ENCODE measurements at regions not wholly inside any gene's neighbourhood (a gene's known extent, or its start where the extent isn't known, plus 50 kb on each side); places are given as distances from the start of the nearest gene placed in this dataset.
"Not testable (repeated sequence)": the region's sequence is repeated elsewhere in the genome, so short reads cannot be mapped to it uniquely, and the experiment has no call there.

DNA sequence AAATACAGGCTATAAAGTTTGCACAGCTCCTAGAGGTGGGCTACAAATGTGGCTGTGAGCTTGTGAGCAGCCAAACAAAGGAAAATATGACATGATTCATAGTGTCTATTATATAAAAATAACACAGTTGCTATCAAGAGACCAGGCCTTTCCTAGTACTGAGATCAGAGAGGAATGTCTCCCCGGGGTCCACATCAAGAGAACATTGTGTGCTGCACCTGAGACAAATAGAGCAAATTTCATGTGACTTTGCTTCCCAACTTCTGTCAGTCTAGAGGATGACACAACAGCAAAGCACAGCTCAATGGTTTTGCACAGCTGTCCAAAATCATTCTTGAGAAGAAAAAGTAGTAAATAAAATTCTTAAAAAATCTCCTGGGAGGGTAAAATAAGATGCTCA, 297.5 kb upstream of the PRKD1 start:
- DNase-seq: no peak

DNA sequence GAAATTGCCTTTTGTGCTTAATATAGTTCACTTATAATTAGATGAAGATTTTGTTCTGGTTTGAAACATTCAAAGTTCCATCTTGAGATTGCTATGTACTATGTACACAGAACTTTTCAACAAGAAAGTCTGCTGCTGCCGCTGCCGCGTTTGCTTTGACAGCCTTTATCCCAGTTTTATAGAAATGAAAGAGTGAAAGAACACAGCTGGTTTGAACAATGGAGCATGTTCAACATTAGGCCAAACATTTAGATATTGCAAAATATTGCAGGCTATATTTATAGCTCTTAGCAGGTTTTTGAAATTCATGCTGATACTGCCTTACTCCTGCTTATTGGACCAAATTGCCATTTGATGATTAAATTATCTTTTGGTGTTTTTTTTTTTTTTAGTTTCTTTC, 299.8 kb upstream of the PRKD1 start:
- DNase-seq: no peak

DNA sequence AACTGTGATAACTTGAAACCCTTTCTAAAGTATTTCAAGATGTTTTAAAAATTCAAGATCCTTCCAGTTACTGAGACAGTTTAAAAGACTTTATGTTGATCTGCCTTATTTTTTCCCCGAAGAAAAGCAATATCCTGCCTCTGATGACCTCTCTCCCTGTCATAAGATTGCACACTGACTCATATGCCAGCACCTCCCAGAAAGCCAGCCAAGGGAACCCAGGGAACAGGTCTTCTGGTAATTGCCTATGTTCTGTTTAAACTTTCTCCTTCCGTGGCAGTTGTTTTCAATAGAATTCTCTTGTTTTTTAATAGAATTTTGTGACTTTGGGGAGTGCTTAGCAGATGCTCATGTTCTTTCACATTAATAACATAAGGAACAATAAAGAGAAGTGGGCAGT, 300.2 kb upstream of the PRKD1 start:
- no peak for DNase-seq

DNA sequence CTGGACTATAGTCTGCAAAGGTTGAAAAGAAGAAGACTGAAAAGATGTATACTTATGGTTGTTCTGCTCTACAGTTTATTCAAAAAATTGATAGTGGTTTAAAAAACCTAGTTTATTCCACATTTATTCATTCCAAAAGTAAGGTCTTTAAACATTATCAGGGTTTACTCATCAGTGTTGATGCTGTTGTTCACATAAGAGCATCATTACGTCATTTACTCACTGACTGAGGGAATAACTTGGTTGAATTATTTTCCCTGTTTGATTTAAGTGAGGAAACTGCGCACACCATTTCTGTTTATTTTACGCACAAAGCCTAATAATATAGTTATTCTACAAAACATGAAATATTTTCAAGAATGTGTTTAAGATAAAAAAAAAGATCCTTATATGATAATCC, 303.1 kb upstream of the PRKD1 start:
- DNase-seq: no peak

DNA sequence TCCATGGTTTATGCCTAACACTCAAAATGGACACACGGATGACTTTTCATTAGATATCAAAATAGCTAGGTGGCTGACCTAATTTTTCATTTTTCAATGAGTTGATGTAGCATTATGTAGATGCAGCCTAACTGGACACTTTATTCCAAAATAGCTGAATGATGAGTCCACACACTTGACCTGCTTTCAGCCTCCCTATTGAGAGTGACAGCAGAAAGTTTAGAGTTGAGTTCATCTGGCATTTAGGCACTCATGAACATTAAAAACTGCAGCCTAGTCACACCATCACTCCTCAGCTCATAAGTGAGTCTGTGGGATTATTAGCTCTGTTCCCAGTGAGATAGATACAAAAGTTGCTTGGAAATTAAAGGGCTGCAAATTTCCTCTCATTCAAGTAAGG, 307.3 kb upstream of the PRKD1 start:
- no peak for DNase-seq

DNA sequence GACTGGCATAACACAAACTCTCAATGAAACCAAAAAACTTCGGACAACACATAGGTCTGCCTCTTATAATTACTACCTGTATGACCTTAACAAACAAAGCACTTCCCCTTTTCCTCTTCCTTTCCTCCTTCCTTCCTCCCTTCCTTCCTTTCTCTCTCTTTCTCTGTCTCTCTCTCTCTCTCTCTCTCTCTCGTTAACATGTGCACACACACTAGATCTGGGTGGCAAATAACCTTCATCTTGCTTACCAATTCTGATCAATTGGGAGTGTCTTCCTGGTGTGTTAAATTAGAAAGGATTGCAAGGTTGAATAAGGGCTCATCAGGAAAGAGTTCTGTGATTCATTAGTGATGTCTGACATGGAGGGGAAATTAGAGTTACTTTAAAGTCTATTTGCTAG, 307.8 kb upstream of the PRKD1 start:
- no peak for DNase-seq

DNA sequence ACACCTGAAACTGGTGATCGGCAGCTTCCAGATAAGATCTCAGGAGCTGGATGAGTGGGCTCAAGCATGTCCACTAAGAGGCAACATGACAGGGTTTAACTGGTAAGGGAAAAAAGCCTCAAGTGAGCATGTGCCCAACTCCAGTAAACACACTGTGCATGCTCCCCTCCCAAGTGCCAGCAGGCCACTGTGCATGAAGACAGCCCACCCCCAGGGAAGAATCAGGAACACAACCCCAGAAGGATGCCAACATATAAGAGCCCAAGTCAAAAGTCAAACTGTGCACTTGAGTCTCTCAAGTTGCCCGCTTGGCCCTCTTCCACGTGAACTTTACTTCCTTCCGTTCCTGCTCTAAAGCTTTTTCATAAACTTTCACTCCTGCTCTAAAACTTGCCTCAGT, 311.3 kb upstream of the PRKD1 start:
- DNase-seq: no peak

DNA sequence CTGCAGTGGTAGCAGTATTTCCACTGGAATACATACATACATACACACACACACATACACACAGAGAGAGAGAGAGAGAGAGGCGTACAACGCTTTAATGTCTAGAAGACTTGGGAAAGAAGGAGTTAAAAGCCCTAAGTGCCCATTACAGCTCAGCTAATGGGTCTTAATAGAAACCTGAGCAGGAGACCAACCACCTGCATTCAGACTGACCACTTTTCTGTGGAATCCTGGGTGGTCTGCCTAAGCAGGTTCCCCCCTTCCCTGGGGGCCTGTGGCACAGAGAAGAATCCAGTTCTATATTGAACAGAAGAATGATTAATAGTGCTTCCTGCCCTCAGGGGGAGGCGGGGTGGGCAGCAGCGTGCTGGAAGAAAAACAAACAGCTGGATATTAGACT, 312.4 kb upstream of the PRKD1 start:
- DNase-seq: no peak

DNA sequence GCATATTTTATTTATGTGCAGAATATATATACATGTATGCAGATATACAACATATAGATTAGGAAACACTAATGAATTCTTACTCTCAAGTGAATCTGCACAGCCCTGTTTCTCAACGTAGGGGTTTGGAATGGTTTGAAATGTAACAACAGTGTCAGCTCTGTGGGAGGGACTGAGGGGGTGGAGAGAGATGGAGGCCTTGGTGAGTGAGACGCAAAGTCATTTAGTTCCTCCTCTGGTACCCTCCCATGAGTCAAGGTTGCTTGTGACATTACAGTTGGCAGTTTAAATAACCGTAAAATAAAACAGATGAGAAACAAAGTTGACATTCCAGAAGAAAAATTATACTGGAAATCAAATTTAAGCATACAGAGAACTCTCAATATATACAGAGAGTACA, 313.0 kb upstream of the PRKD1 start:
- no peak for DNase-seq

DNA sequence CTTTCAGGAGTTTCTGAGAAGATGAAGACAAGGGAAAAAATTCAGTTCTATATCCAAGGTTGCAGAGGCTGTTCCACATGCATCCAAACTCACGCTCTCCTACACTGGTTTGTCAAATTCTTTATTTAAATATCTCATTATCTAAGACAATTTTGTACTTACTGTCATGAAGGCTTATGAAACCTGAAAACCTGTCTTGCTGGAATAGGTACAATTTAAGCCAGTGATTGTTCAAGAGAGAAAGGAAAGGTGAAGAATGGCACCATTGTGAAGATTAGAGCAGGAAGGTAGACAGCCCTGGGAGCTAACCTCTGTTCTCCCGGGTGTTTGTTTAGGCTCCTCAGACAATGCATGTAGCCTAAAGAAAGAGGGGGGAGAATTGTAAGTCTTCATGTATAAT, 315.1 kb upstream of the PRKD1 start:
- DNase-seq: no peak

DNA sequence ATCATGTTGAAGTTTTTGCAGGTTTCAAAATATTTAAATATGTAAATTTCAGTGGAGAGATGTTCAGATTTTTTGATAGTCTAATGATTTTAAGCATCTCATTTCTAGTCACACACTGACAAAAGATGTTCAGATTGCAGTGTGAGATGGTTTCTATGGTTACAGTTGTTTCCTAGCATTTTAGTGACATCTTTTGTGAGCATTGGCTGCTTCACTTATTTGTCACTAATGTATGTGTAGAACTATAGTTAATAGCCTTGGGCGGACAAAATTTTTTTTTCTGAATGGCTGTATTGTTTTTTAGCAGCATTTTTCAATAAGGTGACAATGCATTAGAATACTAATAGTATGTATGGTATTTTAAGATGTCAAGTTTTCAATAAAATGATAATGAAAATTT, 315.6 kb upstream of the PRKD1 start:
- no peak for DNase-seq

DNA sequence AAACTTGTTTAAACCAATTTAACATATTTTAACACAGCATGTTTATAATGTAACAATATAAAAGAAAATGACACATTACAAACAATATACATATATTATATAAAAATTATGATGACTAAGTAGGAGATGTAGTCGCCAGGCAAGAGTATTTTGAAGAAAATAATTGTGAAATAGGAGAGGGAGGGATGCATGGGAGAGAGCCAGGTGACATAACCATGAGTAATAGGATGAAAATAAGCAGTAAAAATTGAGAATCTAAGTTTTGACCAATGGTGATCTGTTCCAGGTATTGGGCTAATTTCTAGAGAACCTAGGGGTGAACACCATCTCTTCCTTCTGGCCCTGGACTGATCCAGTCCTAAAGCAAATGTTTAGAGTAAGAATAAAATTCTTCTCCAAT, 315.2 kb upstream of the G2E3 start:
- no peak for DNase-seq

DNA sequence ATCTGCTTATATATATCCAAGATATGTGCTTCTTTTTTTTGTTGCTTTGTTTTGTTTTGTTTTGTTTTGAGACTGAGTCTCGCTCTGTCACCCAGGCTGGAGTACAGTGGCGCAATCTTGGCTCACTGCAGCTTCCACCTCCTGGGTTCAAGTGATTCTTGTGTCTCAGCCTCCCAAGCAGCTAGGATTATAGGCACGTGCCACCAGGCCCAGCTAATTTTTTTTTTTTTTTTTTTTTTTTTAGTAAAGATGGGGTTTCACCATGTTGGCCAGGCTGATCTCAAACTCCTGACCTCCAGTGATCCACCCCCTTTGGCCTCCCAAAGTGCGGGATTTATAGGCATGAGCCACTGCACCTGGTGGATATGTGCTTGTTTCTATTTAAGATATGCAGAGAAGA, 314.6 kb upstream of the G2E3 start:
- DNase-seq: not testable (repeated sequence)

DNA sequence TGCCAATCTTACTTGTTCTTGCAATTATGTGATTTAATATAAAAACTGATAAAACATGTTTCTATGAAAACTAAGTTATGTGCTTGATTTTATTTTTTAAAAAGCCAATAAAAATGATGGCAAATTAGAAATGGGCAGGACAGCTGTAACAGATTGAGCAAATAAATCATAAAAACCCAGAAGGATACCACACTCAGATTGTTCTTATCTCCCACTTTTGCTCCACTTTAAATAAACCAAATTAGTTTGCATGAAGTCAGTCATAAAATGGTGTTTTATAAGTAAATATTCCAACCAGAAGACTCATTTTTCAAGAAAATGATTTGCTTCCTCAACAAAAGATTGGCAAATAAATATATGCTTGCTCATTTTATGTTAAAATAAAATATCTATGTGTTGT, 307.9 kb upstream of the G2E3 start:
- no peak for DNase-seq

DNA sequence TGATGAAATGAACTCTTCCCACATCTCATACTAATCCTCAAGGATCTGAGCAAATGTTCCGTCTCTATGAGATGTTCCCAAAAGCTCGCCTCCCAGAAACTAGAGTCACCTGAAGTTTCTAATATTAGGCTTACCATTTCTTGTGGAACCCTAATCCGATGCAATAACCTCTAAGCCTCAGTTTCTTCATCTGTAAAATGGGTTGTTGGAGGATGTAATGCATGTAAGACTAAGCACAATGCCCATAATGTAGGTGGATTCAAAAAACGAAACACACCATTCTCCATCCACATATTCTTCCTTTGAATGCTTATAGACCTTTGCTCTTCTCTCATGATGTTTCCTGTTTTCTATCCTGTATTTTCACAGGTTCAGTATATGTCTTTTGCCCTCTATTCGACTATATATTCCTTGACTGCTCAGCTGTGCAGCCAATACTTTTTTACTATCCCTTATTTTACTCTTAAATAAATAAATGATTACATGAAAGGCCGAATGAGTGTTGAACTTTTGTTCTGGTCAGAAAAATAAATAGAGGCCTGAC, 307.3 kb upstream of the G2E3 start:
- DNase-seq: no peak

DNA sequence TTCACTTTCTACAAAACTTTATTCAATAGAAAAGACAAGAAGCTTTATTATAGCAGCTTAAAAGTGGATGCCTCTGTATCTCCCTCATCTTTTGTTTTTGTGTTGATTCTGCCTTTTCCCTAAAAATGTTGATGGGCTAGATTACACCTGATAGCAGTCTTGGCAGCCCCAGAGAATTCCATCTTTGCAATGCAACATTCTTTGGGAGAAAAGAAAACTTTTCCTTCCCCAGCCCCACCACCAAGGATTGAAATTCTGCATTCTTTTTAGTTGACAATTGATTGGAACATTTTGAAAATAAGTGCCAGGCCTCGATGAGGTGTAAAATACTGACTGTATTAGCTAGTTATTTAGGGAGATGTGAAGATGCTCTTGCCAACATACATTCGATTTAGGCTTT, 306.8 kb upstream of the G2E3 start:
- no peak for DNase-seq

DNA sequence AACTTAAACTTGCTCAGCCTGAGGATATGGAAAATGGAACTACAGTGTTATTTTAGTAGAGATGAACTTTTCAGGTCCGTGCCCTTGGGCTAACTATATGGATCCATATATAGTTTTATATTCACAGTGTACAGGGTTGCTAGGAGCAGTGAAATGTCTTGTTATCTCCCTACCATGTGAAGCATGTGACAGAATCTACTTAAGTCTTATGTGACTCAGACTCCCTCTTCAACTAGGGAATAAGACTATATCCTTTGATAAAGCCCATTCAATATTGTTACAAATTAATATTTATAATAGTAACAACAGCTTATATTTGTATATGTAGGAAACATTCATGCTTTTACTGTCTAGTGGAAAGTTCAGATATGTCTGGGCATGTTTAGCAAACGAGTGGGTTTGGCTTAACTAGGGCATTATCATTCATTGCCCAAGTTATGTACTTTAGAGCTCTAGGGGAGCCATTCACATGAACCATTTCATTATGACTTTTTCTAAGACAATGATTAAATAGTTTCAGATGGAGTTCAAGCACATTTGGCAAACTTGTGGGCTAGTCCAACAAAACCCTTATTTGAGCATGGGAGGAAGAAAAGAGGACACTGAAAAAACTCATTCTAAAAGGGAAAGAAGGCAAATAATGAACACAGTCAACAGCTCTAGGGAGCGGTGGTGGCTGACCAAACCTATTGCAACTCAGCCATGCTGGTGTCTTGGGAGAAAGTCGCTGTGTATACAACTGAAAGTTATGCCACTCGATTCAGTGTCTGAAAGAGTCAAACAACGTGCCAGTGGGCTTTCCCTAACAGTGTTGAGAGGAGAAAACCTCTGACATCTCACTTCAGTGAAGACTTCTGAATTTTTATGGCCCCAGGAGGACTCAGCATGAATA, 305.9 kb upstream of the G2E3 start:
- DNase-seq: no peak

DNA sequence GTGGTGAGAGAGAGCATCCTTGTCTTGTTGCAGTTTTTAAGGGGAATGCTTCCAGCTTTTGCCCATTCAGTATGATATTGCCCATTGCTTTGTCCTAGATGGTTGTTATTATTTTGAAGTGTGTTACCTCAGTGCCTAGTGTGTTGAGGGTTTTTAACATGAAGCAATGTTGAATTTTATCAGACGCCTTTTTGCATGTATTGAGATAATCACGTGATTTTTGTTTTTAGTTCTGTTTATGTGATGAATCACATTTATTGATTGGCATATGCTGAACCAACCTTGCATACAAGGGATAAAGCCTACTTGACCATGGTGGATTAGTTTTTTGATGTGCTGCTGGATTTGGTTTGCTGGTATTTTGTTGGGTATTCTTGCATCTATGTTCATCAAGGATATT, 302.3 kb upstream of the G2E3 start:
- DNase-seq: no peak

DNA sequence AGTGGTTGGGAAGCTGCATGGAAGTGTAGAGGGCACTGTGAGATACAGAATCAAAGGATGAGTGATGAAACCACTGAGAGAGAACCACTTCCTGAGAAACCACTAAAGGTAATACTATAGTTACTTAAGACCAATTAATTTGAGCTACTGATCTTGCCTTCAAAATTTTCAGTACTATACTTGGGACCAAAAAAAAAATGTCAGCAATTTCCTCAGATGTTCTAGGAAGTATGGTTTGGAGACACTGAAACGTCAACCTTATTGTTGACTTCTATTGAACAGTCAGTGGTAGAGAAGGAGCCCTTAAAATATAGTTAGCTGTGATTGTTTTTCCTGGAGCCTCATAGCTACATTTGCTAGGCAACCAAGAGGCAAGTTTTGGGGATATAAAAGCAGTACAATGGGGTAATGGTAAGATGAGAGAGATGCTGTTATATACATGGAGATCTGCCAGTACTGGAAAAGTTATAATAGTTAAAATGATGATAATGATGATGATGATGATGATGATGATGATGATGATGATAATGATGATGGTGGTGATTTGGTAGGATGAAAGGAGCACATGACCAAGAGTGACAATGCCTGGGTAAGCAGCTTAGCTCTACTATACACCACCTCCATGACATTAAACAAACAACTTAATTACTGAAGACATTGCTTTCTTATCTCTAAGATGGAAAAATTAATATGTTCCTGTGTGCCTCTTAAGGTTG, 300.9 kb upstream of the G2E3 start:
- no peak for DNase-seq

DNA sequence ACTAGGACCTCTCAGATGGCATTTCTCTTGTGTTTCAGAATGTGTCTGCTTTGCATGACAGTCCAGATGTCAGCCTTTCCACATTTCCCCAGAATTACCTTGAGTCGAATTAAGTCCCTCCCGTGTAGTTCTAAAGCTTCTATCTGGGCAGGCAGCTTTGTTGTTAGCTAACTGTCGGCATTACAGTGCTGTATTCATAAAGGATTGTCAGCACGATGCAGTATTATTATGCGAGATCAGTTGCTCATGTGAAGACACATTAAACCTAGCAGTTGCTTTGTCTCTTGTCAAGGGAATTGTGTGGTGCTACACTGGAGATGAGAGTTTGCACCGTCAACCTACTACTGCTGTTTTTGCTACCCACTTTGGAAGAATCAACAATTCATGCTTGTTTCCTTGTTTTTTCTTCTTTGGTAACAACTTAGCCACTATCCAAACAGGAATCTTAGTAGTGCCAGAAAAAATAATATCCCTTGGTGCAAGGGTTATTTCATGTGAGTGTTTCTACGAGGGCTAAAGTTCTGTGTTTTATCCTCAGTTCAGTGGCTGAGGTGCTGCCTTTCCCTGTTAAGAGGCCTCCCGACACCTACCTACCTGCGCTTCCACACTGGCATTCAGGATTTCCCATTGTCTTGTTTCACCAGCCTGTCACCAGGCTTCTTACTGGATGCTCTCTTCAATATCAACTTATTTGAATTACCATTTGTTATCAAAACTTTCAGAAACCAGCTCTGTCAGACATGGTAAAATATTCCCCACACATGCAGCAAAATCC, 297.9 kb upstream of the G2E3 start:
- no peak for DNase-seq

DNA sequence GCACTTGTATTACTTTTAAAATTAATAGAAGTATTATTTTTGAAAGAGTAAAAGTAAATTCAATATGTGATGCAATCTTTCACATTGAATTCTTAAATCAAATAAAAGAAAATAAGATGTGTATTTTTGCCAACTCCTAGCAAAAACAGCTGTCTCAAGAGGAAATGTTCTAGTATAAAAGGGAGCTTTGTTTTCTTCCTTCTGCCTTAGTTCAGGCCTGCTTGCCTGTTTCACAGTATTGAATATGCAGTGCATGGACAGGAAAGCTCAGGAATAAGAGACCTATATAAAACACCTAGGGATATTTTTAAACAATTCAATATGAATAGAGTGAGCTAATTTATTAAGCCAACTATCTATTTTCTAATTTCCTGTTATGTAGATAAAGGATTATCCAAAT, 294.8 kb upstream of the G2E3 start:
- DNase-seq: no peak

DNA sequence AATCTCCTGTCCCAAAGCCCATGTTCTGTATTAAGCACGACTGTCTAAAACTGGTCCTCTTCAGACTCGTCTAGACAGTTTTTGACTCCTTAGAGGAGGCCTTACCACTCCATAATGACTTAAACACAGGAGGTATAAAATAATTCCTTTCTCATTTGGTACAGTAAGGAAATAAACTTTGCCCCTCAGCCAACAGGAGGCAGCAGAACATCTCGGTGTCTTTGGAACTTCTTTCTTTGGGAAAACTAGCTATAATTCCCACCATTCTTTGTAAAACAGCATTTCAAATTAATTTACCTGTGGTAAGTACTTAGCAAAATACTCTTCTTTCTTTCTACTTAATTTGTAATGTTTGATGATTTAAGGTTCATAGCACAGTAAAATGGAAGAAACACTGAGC, 292.7 kb upstream of the G2E3 start:
- no peak for DNase-seq

DNA sequence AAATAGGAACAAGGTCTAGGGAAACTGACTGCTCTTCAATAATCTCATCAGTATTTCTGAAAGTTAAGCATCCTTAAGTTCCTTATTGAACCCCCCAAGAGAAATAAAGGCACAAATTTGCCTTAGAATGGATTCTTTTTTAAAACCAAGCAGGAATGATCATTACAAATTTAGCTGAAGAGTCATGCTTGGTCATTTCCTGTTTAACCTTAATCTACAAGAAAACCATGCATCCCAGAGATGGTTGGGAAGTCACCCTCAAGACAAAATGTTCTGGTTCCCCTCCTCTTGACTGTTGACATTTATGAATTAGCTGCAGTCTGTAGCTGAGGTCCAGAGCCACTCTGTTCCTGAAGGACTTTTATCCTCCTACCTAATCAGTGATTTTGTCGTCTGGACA, 291.8 kb upstream of the G2E3 start:
- no peak for DNase-seq
